ENCODE measurements at regions not wholly inside any gene's neighbourhood (a gene's known extent, or its start where the extent isn't known, plus 50 kb on each side); places are given as distances from the start of the nearest gene placed in this dataset.

- no peak overlapping the region for H3K9ac ChIP-seq (ENCODE audit: low read depth in 1 of 3, low read length in 3 of 3)
- no peaks in the 10 kb centered on the region for H3K4me1 ChIP-seq (ENCODE audit: control insufficient read depth in 3 of 3, insufficient read depth in 3 of 3, low read length in 3 of 3)
- H3K9me3 ChIP-seq (ENCODE audit: control insufficient read depth in 3 of 3, low read length in 3 of 3): no peaks in the 10 kb centered on the region
- no peak overlapping the region for H3K4me3 ChIP-seq (ENCODE audit: low read length in 3 of 3)
- no peaks in the 10 kb centered on the region for H3K36me3 ChIP-seq (ENCODE audit: control insufficient read depth in 3 of 3, insufficient read depth in 3 of 3, low read length in 3 of 3)
- H3K27ac ChIP-seq (ENCODE audit: low read depth, low read length): no peak overlapping the region
- H3K27me3 ChIP-seq (ENCODE audit: control insufficient read depth in 3 of 3, insufficient read depth in 3 of 3, low read length in 3 of 3): no peaks in the 10 kb centered on the region
Measured at GRCh38 chr1:187476671-187477070, 647.9 kb downstream of the PLA2G4A start.

GRCh38 chr1:187477103-187477502 is 648.4 kb downstream of the PLA2G4A start:
- H3K27me3 ChIP-seq (ENCODE audit: control insufficient read depth in 3 of 3, insufficient read depth in 3 of 3, low read length in 3 of 3): no peaks in the 10 kb centered on the region
- H3K9me3 ChIP-seq (ENCODE audit: control insufficient read depth in 3 of 3, low read length in 3 of 3): no peaks in the 10 kb centered on the region
- no peaks in the 10 kb centered on the region for H3K36me3 ChIP-seq (ENCODE audit: control insufficient read depth in 3 of 3, insufficient read depth in 3 of 3, low read length in 3 of 3)
- H3K4me1 ChIP-seq (ENCODE audit: control insufficient read depth in 3 of 3, insufficient read depth in 3 of 3, low read length in 3 of 3): no peaks in the 10 kb centered on the region
- no peak overlapping the region for H3K27ac ChIP-seq (ENCODE audit: low read depth, low read length)
- H3K4me3 ChIP-seq (ENCODE audit: low read length in 3 of 3): no peak overlapping the region
- no peak overlapping the region for H3K9ac ChIP-seq (ENCODE audit: low read depth in 1 of 3, low read length in 3 of 3)

DNA sequence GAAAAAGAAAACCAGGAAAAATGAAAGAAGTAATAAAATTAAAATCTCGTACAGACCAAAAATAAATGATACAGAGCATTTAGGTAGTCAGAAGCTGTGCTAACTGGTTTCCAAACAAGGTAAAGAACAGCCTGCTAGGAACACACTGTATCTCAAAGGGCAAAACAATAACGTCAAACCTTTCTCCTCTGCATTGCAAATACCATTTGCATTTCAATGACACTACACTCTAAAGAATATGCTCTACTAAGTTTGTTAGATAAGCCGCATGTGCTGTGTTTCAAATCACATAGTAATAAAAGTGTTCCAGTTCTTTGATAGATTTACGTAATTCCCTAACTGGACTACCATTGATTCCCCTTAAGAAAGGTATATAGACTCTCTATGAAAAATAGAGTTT is 648.8 kb downstream of the PLA2G4A start:
- no peaks in the 10 kb centered on the region for H3K4me1 ChIP-seq (ENCODE audit: control insufficient read depth in 3 of 3, insufficient read depth in 3 of 3, low read length in 3 of 3)
- no peaks in the 10 kb centered on the region for H3K9me3 ChIP-seq (ENCODE audit: control insufficient read depth in 3 of 3, low read length in 3 of 3)
- no peaks in the 10 kb centered on the region for H3K27me3 ChIP-seq (ENCODE audit: control insufficient read depth in 3 of 3, insufficient read depth in 3 of 3, low read length in 3 of 3)
- H3K27ac ChIP-seq (ENCODE audit: low read depth, low read length): no peak overlapping the region
- no peak overlapping the region for H3K4me3 ChIP-seq (ENCODE audit: low read length in 3 of 3)
- no peak overlapping the region for H3K9ac ChIP-seq (ENCODE audit: low read depth in 1 of 3, low read length in 3 of 3)
- no peaks in the 10 kb centered on the region for H3K36me3 ChIP-seq (ENCODE audit: control insufficient read depth in 3 of 3, insufficient read depth in 3 of 3, low read length in 3 of 3)

- Histone ChIP-seq H3K9ac (ENCODE audit: low read depth in 1 of 3, low read length in 3 of 3) (no peak overlapping the region), H3K27me3 (ENCODE audit: control insufficient read depth in 3 of 3, insufficient read depth in 3 of 3, low read length in 3 of 3) (no peaks in the 10 kb centered on the region), H3K9me3 (ENCODE audit: control insufficient read depth in 3 of 3, low read length in 3 of 3) (no peaks in the 10 kb centered on the region), H3K4me3 (ENCODE audit: low read length in 3 of 3) (no peak overlapping the region), H3K4me1 (ENCODE audit: control insufficient read depth in 3 of 3, insufficient read depth in 3 of 3, low read length in 3 of 3) (no peaks in the 10 kb centered on the region), H3K27ac (ENCODE audit: low read depth, low read length) (no peak overlapping the region), H3K36me3 (ENCODE audit: control insufficient read depth in 3 of 3, insufficient read depth in 3 of 3, low read length in 3 of 3) (no peaks in the 10 kb centered on the region)
Measured at GRCh38 chr1:187481581-187482148, 652.9 kb downstream of the PLA2G4A start.

GRCh38 chr1:187490266-187490665 is 661.5 kb downstream of the PLA2G4A start:
- no peaks in the 10 kb centered on the region for H3K9me3 ChIP-seq (ENCODE audit: control insufficient read depth in 3 of 3, low read length in 3 of 3)
- H3K9ac ChIP-seq (ENCODE audit: low read depth in 1 of 3, low read length in 3 of 3): no peak overlapping the region
- H3K27ac ChIP-seq (ENCODE audit: low read depth, low read length): no peak overlapping the region
- no peaks in the 10 kb centered on the region for H3K27me3 ChIP-seq (ENCODE audit: control insufficient read depth in 3 of 3, insufficient read depth in 3 of 3, low read length in 3 of 3)
- no peaks in the 10 kb centered on the region for H3K4me1 ChIP-seq (ENCODE audit: control insufficient read depth in 3 of 3, insufficient read depth in 3 of 3, low read length in 3 of 3)
- H3K36me3 ChIP-seq (ENCODE audit: control insufficient read depth in 3 of 3, insufficient read depth in 3 of 3, low read length in 3 of 3): no peaks in the 10 kb centered on the region
- H3K4me3 ChIP-seq (ENCODE audit: low read length in 3 of 3): no peak overlapping the region

GRCh38 chr1:187491082-187491720 is 662.5 kb downstream of the PLA2G4A start:
- Histone ChIP-seq H3K36me3 (ENCODE audit: control insufficient read depth in 3 of 3, insufficient read depth in 3 of 3, low read length in 3 of 3) (no peaks in the 10 kb centered on the region), H3K4me1 (ENCODE audit: control insufficient read depth in 3 of 3, insufficient read depth in 3 of 3, low read length in 3 of 3) (no peaks in the 10 kb centered on the region), H3K27me3 (ENCODE audit: control insufficient read depth in 3 of 3, insufficient read depth in 3 of 3, low read length in 3 of 3) (no peaks in the 10 kb centered on the region)

DNA sequence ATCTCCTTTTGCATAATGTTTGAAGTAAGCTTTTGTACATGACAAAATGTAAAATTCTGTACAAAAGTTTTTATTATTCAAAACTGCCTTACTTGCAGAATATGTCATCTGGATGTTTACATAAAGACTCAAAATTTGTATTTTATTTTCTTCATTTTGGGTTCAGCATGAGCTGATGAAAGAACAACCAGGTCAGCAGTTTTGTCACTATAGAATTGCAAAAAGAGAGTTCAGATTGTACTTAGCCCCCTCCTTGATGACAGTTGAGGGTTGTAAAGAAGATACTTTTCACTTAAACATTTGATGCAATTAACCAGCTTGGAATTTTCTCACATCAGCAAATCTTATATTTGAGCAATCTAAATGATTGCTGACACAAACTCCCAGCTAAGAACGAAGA is 669.3 kb downstream of the PLA2G4A start:
- Histone ChIP-seq H3K9ac (ENCODE audit: low read depth in 1 of 3, low read length in 3 of 3) (no peak overlapping the region), H3K4me3 (ENCODE audit: low read length in 3 of 3) (no peak overlapping the region), H3K27ac (ENCODE audit: low read depth, low read length) (no peak overlapping the region), H3K9me3 (ENCODE audit: control insufficient read depth in 3 of 3, low read length in 3 of 3) (no peaks in the 10 kb centered on the region), H3K4me1 (ENCODE audit: control insufficient read depth in 3 of 3, insufficient read depth in 3 of 3, low read length in 3 of 3) (no peaks in the 10 kb centered on the region), H3K27me3 (ENCODE audit: control insufficient read depth in 3 of 3, insufficient read depth in 3 of 3, low read length in 3 of 3) (no peaks in the 10 kb centered on the region), H3K36me3 (ENCODE audit: control insufficient read depth in 3 of 3, insufficient read depth in 3 of 3, low read length in 3 of 3) (no peaks in the 10 kb centered on the region)

More at GRCh38 chr1:187491082-187491720, 662.5 kb downstream of the PLA2G4A start:
- Histone ChIP-seq H3K9me3 (ENCODE audit: control insufficient read depth in 3 of 3, low read length in 3 of 3) (no peaks in the 10 kb centered on the region), H3K4me3 (ENCODE audit: low read length in 3 of 3) (no peak overlapping the region), H3K9ac (ENCODE audit: low read depth in 1 of 3, low read length in 3 of 3) (no peak overlapping the region), H3K27ac (ENCODE audit: low read depth, low read length) (no peak overlapping the region)

DNA sequence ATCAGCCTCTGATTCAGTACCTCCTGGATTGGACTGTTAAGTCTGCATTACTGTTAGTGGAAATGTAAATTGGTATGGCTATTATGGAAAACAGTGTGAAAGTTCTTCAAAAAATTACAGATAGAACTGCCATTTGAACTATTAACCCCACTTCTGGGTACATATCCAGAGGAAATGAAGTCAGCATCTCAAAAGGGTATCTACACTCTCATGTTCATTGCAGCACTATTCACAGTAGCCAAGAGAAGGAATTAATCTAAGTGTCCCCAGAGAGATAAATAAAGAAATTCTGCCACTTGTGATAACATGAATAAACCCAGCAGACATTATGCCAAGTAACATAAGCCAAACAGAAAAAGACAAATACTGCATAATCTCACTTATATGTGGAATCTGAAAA is 676.0 kb downstream of the PLA2G4A start:
- Histone ChIP-seq H3K4me1 (ENCODE audit: control insufficient read depth in 3 of 3, insufficient read depth in 3 of 3, low read length in 3 of 3) (no peaks in the 10 kb centered on the region), H3K27ac (ENCODE audit: low read depth, low read length) (no peak overlapping the region), H3K27me3 (ENCODE audit: control insufficient read depth in 3 of 3, insufficient read depth in 3 of 3, low read length in 3 of 3) (no peaks in the 10 kb centered on the region), H3K4me3 (ENCODE audit: low read length in 3 of 3) (no peak overlapping the region), H3K9ac (ENCODE audit: low read depth in 1 of 3, low read length in 3 of 3) (no peak overlapping the region), H3K36me3 (ENCODE audit: control insufficient read depth in 3 of 3, insufficient read depth in 3 of 3, low read length in 3 of 3) (no peaks in the 10 kb centered on the region), H3K9me3 (ENCODE audit: control insufficient read depth in 3 of 3, low read length in 3 of 3) (no peaks in the 10 kb centered on the region)

- H3K27ac ChIP-seq (ENCODE audit: low read depth, low read length): no peak overlapping the region
- H3K9ac ChIP-seq (ENCODE audit: low read depth in 1 of 3, low read length in 3 of 3): no peak overlapping the region
- no peaks in the 10 kb centered on the region for H3K4me1 ChIP-seq (ENCODE audit: control insufficient read depth in 3 of 3, insufficient read depth in 3 of 3, low read length in 3 of 3)
- no peak overlapping the region for H3K4me3 ChIP-seq (ENCODE audit: low read length in 3 of 3)
- H3K36me3 ChIP-seq (ENCODE audit: control insufficient read depth in 3 of 3, insufficient read depth in 3 of 3, low read length in 3 of 3): no peaks in the 10 kb centered on the region
- H3K9me3 ChIP-seq (ENCODE audit: control insufficient read depth in 3 of 3, low read length in 3 of 3): no peaks in the 10 kb centered on the region
- H3K27me3 ChIP-seq (ENCODE audit: control insufficient read depth in 3 of 3, insufficient read depth in 3 of 3, low read length in 3 of 3): no peaks in the 10 kb centered on the region
Measured at GRCh38 chr1:187509091-187509490, 680.3 kb downstream of the PLA2G4A start.

DNA sequence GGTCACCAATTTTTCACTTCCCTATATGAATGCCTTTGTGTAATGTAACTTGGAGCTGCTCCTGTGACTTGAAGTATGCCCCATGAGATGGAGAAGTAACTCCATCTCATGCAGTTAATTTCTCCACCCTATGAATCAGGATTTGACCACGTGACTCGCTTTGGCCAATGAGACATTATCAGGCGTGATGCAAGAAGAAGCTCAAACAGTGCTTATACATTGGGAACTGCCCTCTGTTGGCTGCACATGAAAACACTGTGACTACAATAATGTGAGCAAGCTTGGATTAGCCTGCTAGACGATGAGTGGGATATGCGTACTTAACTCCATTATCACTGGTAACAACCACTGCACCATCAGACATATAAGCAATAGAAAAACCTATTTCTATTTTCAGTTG is 684.4 kb downstream of the PLA2G4A start:
- Histone ChIP-seq H3K4me3 (ENCODE audit: low read length in 3 of 3) (no peak overlapping the region), H3K27ac (ENCODE audit: low read depth, low read length) (no peak overlapping the region), H3K9ac (ENCODE audit: low read depth in 1 of 3, low read length in 3 of 3) (no peak overlapping the region), H3K4me1 (ENCODE audit: control insufficient read depth in 3 of 3, insufficient read depth in 3 of 3, low read length in 3 of 3) (no peaks in the 10 kb centered on the region), H3K9me3 (ENCODE audit: control insufficient read depth in 3 of 3, low read length in 3 of 3) (no peaks in the 10 kb centered on the region), H3K36me3 (ENCODE audit: control insufficient read depth in 3 of 3, insufficient read depth in 3 of 3, low read length in 3 of 3) (no peaks in the 10 kb centered on the region), H3K27me3 (ENCODE audit: control insufficient read depth in 3 of 3, insufficient read depth in 3 of 3, low read length in 3 of 3) (no peaks in the 10 kb centered on the region)

Data from skeletal muscle tissue (tissue), 3 donors.